ENCODE measurements at regions not wholly inside any gene's neighbourhood (a gene's known extent, or its start where the extent isn't known, plus 50 kb on each side); places are given as distances from the start of the nearest gene placed in this dataset.

- TF ChIP-seq CHD7 (IDR thresholded peaks at IDR 0.05; ENCODE audit: insufficient replicate concordance, low read length) (no peak), RNF2 (IDR thresholded peaks at IDR 0.05; ENCODE audit: borderline replicate concordance, low read depth, low read length, missing control alignments, poor library complexity, severe bottlenecking) (no peak), GABPA (IDR thresholded peaks at IDR 0.05; ENCODE audit: borderline replicate concordance, insufficient read depth, low read length) (no peak), CBX5 (IDR thresholded peaks at IDR 0.05; ENCODE audit: low read depth, low read length) (no peak)
Observed at GRCh38 chr20:18922251-18922650, 108.7 kb downstream of the SCP2D1 start (continued).

Measured in H1 (cell line).